Endothelial cell of umbilical vein (primary cell): ENCODE measurements at regions not wholly inside any gene's neighbourhood (a gene's known extent, or its start where the extent isn't known, plus 50 kb on each side); places are given as distances from the start of the nearest gene placed in this dataset.

ENCODE experiments used
- BruUV-seq: library from RNA; stranded (reverse); fragments of 400-500 nt; replicated peaks from 2 replicates; lab custom pipeline; 2021; lab: Mats Ljungman, UMichigan
- CTCF ChIA-PET: fragments of 300-600, 350-600 bp; sonication (Branson Sonifier 250); formaldehyde crosslinking; loops from one replicate; lab custom pipeline; 2021; ENCODE audit warnings: antibody characterized with exemption, inconsistent platforms; lab: Charles Lee
- POLR2A ChIA-PET: fragments of 300-600, 350-600 bp; sonication (Branson Sonifier 250); formaldehyde crosslinking; loops from one replicate; lab custom pipeline; 2021; ENCODE audit warnings: antibody characterized with exemption, inconsistent platforms; lab: Charles Lee
- DNase-seq: peaks from one replicate; pipeline ENCODE4 v3.0.0-alpha.2; 2011; ENCODE audit warnings: low read depth, low spot score
- FAIRE-seq: peaks from 2 replicates; lab custom pipeline; 2011; peaks lifted over from hg19 to GRCh38; lab: Jason Lieb, UNC
- H2AFZ ChIP-seq: 2 replicates; pipeline ENCODE4 v1.6.0; 2012; ENCODE audit warnings: low read depth, low read length, control low read depth, inconsistent platforms
- H3K27ac ChIP-seq: 2 replicates; pipeline ENCODE4 v1.5.1; 2011; ENCODE audit warnings: low read depth, mild to moderate bottlenecking, control low read depth, low read length, moderate library complexity; ENCODE audit not compliant: insufficient read depth
- H3K27me3 ChIP-seq, 2 experiments: 2 replicates each; pipeline versions ENCODE4 v1.6.0 to v1.6.1; 2011; ENCODE audit warnings: low read length in 2 of 2, mixed read lengths in 1 of 2; ENCODE audit not compliant: control insufficient read depth in 2 of 2, insufficient read depth in 2 of 2
- H3K36me3 ChIP-seq, 2 experiments: 2 replicates in 1 of 2; 3 replicates in 1 of 2; pipeline ENCODE4 v1.5.1; 2011; ENCODE audit warnings: low read length in 2 of 2, mild to moderate bottlenecking in 1 of 2, moderate library complexity in 1 of 2; ENCODE audit not compliant: control insufficient read depth in 2 of 2, insufficient read depth in 2 of 2; ENCODE audit errors: extremely low read depth in 1 of 2
- H3K4me1 ChIP-seq: 3 replicates; pipeline ENCODE4 v1.5.1; 2011; ENCODE audit warnings: mild to moderate bottlenecking, low read length; ENCODE audit not compliant: control insufficient read depth, insufficient read depth; ENCODE audit errors: extremely low read depth
- H3K4me2 ChIP-seq: 2 replicates; pipeline ENCODE4 v1.6.1; 2011; ENCODE audit warnings: low read length, control low read depth, mixed read lengths; ENCODE audit not compliant: insufficient read depth
- H3K4me3 ChIP-seq, 3 experiments: fragments of 200-600 bp in 1 of 3; sonication (generic), shearing (Covaris generic) in 1 of 3; replicated peaks in 1 of 3; 2 replicates each; pipeline ENCODE4 v1.5.1; 2011 to 2016; ENCODE audit warnings: control low read depth in 3 of 3, low read length in 3 of 3, mild to moderate bottlenecking in 2 of 3, inconsistent platforms in 1 of 3, low read depth in 1 of 3, moderate library complexity in 1 of 3; ENCODE audit not compliant: insufficient read depth in 1 of 3
- H3K79me2 ChIP-seq: 2 replicates; pipeline ENCODE4 v1.6.0; 2012; ENCODE audit warnings: low read length, inconsistent platforms; ENCODE audit not compliant: control insufficient read depth, insufficient read depth
- H3K9ac ChIP-seq: replicated peaks from 2 replicates; pipeline ENCODE3; 2011; ENCODE audit warnings: low read length, control low read depth; ENCODE audit not compliant: insufficient read depth; ENCODE audit errors: extremely low read depth
- H3K9me1 ChIP-seq: replicated peaks from 3 replicates; pipeline ENCODE4 v1.6.0; 2011; ENCODE audit warnings: mild to moderate bottlenecking, low read length; ENCODE audit not compliant: control insufficient read depth, insufficient read depth; ENCODE audit errors: extremely low read depth
- H3K9me3 ChIP-seq: replicated peaks from 2 replicates; pipeline ENCODE4 v1.5.1; 2012; ENCODE audit warnings: low read length, inconsistent platforms; ENCODE audit not compliant: control insufficient read depth, insufficient read depth
- H4K20me1 ChIP-seq: replicated peaks from 2 replicates; pipeline ENCODE3; 2011; ENCODE audit warnings: mild to moderate bottlenecking, low read length; ENCODE audit not compliant: control insufficient read depth, insufficient read depth; ENCODE audit errors: extremely low read depth
- EZH2 ChIP-seq: IDR thresholded peaks from 2 replicates; pipeline ENCODE4 v1.6.1; 2012; ENCODE audit warnings: borderline replicate concordance, low read depth, mild to moderate bottlenecking, moderate library complexity, low read length, inconsistent platforms; ENCODE audit not compliant: severe bottlenecking
- FOS ChIP-seq: IDR thresholded peaks from 2 replicates; pipeline ENCODE4 v1.6.1; 2011; ENCODE audit warnings: mild to moderate bottlenecking, low read length, moderate library complexity, borderline replicate concordance; ENCODE audit not compliant: insufficient read depth
- GATA2 ChIP-seq: IDR thresholded peaks from 2 replicates; pipeline ENCODE4 v1.7.0; 2011; ENCODE audit warnings: low read depth, mild to moderate bottlenecking, moderate library complexity, mixed read lengths, low read length; ENCODE audit not compliant: insufficient read length, insufficient read depth
- JUN ChIP-seq: IDR thresholded peaks from 2 replicates; pipeline ENCODE4 v1.6.1; 2011; ENCODE audit warnings: borderline replicate concordance, low read depth; ENCODE audit not compliant: insufficient read length, insufficient read depth
- MYC ChIP-seq: IDR thresholded peaks from one replicate; pipeline ENCODE4 v1.6.1; 2011; ENCODE audit warnings: mild to moderate bottlenecking, low read depth, low read length
- POLR2A ChIP-seq: IDR thresholded peaks from 2 replicates; pipeline ENCODE4 v1.6.1; 2012; ENCODE audit warnings: low read depth, mild to moderate bottlenecking, control low read depth, low read length
- POLR2AphosphoS5 ChIP-seq: IDR thresholded peaks from 2 replicates; pipeline ENCODE4 v1.6.1; 2012; ENCODE audit warnings: low read depth, mild to moderate bottlenecking, control low read depth, low read length, moderate library complexity; ENCODE audit not compliant: insufficient read depth
- dilution Hi-C: fragments of 300-500 bp; cut with MboI; formaldehyde crosslinking; loops from one replicate; pipeline ENCODE4 v1.15.0; 2019; ENCODE audit warnings: low sequenced_read_pairs; ENCODE audit not compliant: extremely low pct_ligation_motif_present
- intact Hi-C: fragments of 100-400 bp; cut with micrococcal nuclease; formaldehyde crosslinking; loops from one replicate; pipeline ENCODE4 v1.10.0; 2022
- TF ChIP-seq, protein P1 (sequence below), 2 donors: IDR thresholded peaks; 1 replicate in 1 of 2; 2 replicates in 1 of 2; pipeline ENCODE4 v1.5.1; 2011; ENCODE audit warnings: low read length in 2 of 2, mild to moderate bottlenecking in 2 of 2, moderate library complexity in 2 of 2, control low read depth in 1 of 2, inconsistent platforms in 1 of 2, low read depth in 1 of 2; ENCODE audit not compliant: insufficient read depth in 1 of 2; ENCODE audit errors: extremely low read depth in 1 of 2
- TF ChIP-seq, protein P2 (sequence below): IDR thresholded peaks from 2 replicates; pipeline ENCODE4 v1.6.1; 2011; ENCODE audit not compliant: insufficient read depth, insufficient read length

GRCh38 chr2:167484875-167485274 is 596.6 kb downstream of the XIRP2 start:
- TF ChIP-seq GATA2 (no peak), MYC (no peak), EZH2 (no peak), POLR2AphosphoS5 (no peak), JUN (no peak), POLR2A (no peak), FOS (no peak)
- TF ChIP-seq, protein P1, sequence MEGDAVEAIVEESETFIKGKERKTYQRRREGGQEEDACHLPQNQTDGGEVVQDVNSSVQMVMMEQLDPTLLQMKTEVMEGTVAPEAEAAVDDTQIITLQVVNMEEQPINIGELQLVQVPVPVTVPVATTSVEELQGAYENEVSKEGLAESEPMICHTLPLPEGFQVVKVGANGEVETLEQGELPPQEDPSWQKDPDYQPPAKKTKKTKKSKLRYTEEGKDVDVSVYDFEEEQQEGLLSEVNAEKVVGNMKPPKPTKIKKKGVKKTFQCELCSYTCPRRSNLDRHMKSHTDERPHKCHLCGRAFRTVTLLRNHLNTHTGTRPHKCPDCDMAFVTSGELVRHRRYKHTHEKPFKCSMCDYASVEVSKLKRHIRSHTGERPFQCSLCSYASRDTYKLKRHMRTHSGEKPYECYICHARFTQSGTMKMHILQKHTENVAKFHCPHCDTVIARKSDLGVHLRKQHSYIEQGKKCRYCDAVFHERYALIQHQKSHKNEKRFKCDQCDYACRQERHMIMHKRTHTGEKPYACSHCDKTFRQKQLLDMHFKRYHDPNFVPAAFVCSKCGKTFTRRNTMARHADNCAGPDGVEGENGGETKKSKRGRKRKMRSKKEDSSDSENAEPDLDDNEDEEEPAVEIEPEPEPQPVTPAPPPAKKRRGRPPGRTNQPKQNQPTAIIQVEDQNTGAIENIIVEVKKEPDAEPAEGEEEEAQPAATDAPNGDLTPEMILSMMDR (IDR thresholded peaks at IDR 0.05; ENCODE audit: extremely low read depth in 1 of 2, insufficient read depth in 1 of 2, low read depth in 1 of 2, low read length in 2 of 2), result no peak
- TF ChIP-seq, protein P2, sequence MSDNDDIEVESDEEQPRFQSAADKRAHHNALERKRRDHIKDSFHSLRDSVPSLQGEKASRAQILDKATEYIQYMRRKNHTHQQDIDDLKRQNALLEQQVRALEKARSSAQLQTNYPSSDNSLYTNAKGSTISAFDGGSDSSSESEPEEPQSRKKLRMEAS, result no peak
- Histone ChIP-seq H3K9me1 (no peaks in the 10 kb centered on the region), H3K36me3 (no peaks in the 10 kb centered on the region), H3K9ac (no peak overlapping the region), H3K9me3 (no peaks in the 10 kb centered on the region), H3K4me1 (no peaks in the 10 kb centered on the region), H4K20me1 (no peaks in the 10 kb centered on the region), H3K4me2 (no peak overlapping the region), H3K27ac (no peak overlapping the region), H3K4me3 (no peak overlapping the region), H3K27me3 (no peaks in the 10 kb centered on the region), H2AFZ (no peak overlapping the region), H3K79me2 (no peaks in the 10 kb centered on the region)
- BruUV-seq, result no TSS peak
- ChIA-PET CTCF (no interaction called here), POLR2A (no interaction called here)
- FAIRE-seq, result no peak
- no peak for DNase-seq
- dilution Hi-C loops (no loop called here), intact Hi-C loops (no loop called here)
